GM23338 (cell line): ENCODE measurements at regions not wholly inside any gene's neighbourhood (a gene's known extent, or its start where the extent isn't known, plus 50 kb on each side); places are given as distances from the start of the nearest gene placed in this dataset.

Source experiments
- ATAC-seq: fragments of 200-7000 bp; cut with Tn5 transposase; 3 replicates; pipeline ENCODE4 v1.9.1; 2020
- DNase-seq: peaks from one replicate; pipeline ENCODE4 v3.0.0-alpha.2; 2015; ENCODE audit warnings: low spot score
- H2AFZ ChIP-seq: fragments of 200-600 bp; sonication (generic); 2 replicates; pipeline ENCODE4 v1.8.0; 2016; ENCODE audit warnings: antibody characterized with exemption, mild to moderate bottlenecking, moderate library complexity
- H3F3A ChIP-seq: fragments of 200-600 bp; sonication (generic); replicated peaks from 2 replicates; pipeline ENCODE4 v1.8.0; 2017; ENCODE audit warnings: antibody characterized with exemption, mixed run types, low read depth
- H3K27ac ChIP-seq: fragments of 200-600 bp; sonication (generic); 2 replicates; pipeline ENCODE4 v1.6.1; 2016; ENCODE audit warnings: low read depth
- H3K27me3 ChIP-seq: fragments of 200-600 bp; sonication (generic); 2 replicates; pipeline ENCODE4 v1.8.0; 2016; ENCODE audit warnings: mild to moderate bottlenecking, mixed run types, moderate library complexity; ENCODE audit not compliant: insufficient read depth
- H3K36me3 ChIP-seq: fragments of 200-600 bp; sonication (generic); 2 replicates; pipeline ENCODE4 v1.8.0; 2016; ENCODE audit warnings: mild to moderate bottlenecking; ENCODE audit not compliant: insufficient read depth
- H3K4me1 ChIP-seq: fragments of 200-600 bp; sonication (generic); 2 replicates; pipeline ENCODE4 v1.8.0; 2016; ENCODE audit warnings: mild to moderate bottlenecking, moderate library complexity; ENCODE audit not compliant: insufficient read depth
- H3K4me2 ChIP-seq: fragments of 200-600 bp; sonication (generic); 2 replicates; pipeline ENCODE4 v1.7.1; 2017; ENCODE audit warnings: mixed run types
- H3K4me3 ChIP-seq: fragments of 200-600 bp; sonication (generic); 2 replicates; pipeline ENCODE4 v1.6.1; 2016; ENCODE audit warnings: mixed run types
- H3K79me2 ChIP-seq: fragments of 200-600 bp; sonication (generic); replicated peaks from 2 replicates; pipeline ENCODE4 v1.8.0; 2017; ENCODE audit warnings: mild to moderate bottlenecking; ENCODE audit not compliant: insufficient read depth
- H3K9me2 ChIP-seq: fragments of 200-600 bp; sonication (generic); 2 replicates; pipeline ENCODE4 v1.8.0; 2017; ENCODE audit not compliant: insufficient read depth
- H4K20me1 ChIP-seq: fragments of 200-600 bp; sonication (generic); replicated peaks from 2 replicates; pipeline ENCODE4 v1.8.0; 2017; ENCODE audit warnings: mild to moderate bottlenecking; ENCODE audit not compliant: insufficient read depth
- H3K27ac Mint-ChIP-seq: 2 replicates; pipeline ENCODE4 v1.8.0; 2020; ENCODE audit warnings: inconsistent platforms, mild to moderate bottlenecking, moderate library complexity, mixed read lengths
- H3K27me3 Mint-ChIP-seq: 3 replicates; pipeline ENCODE4 v1.8.0; 2022; ENCODE audit warnings: low read depth, mild to moderate bottlenecking, moderate library complexity, mixed read lengths, inconsistent platforms; ENCODE audit not compliant: insufficient read depth, poor library complexity
- H3K36me3 Mint-ChIP-seq: 3 replicates; pipeline ENCODE4 v1.8.0; 2021; ENCODE audit warnings: low read depth, mild to moderate bottlenecking, inconsistent platforms, moderate library complexity, mixed read lengths
- H3K4me1 Mint-ChIP-seq: 3 replicates; pipeline ENCODE4 v1.8.0; 2020; ENCODE audit warnings: mild to moderate bottlenecking, inconsistent platforms, mixed read lengths
- H3K4me3 Mint-ChIP-seq: 3 replicates; pipeline ENCODE4 v1.8.0; 2021; ENCODE audit warnings: moderate library complexity, mild to moderate bottlenecking, inconsistent platforms, mixed read lengths
- H3K9me3 Mint-ChIP-seq: 3 replicates; pipeline ENCODE4 v1.8.0; 2020; ENCODE audit warnings: moderate library complexity, mild to moderate bottlenecking, inconsistent platforms, mixed read lengths
- CREB1 ChIP-seq: fragments of 250-450 bp; sonication (Bioruptor Pico); IDR thresholded peaks from 2 replicates; pipeline ENCODE4 v1.5.0; 2020; ENCODE audit warnings: low read depth, mild to moderate bottlenecking, moderate library complexity
- EZH2 ChIP-seq: fragments of 200-600 bp; sonication (generic); IDR thresholded peaks from one replicate; pipeline ENCODE4 v1.8.0; 2017; ENCODE audit warnings: antibody characterized with exemption, mild to moderate bottlenecking, low read depth; ENCODE audit not compliant: unreplicated experiment
- EZH2phosphoT487 ChIP-seq: fragments of 200-600 bp; sonication (generic); IDR thresholded peaks from one replicate; pipeline ENCODE4 v1.8.1; 2018; ENCODE audit warnings: antibody characterized with exemption; ENCODE audit not compliant: unreplicated experiment
- NANOG ChIP-seq: IDR thresholded peaks from 2 replicates; pipeline ENCODE4 v1.6.1; 2016; ENCODE audit warnings: antibody characterized with exemption, borderline replicate concordance
- POLR2AphosphoS5 ChIP-seq: IDR thresholded peaks from 2 replicates; pipeline ENCODE4 v1.6.1; 2016; ENCODE audit warnings: antibody characterized with exemption, low read depth
- STAT1 ChIP-seq: IDR thresholded peaks from one replicate; pipeline ENCODE4 v1.6.1; 2016; ENCODE audit warnings: antibody characterized with exemption; ENCODE audit not compliant: unreplicated experiment
- ZNF114 ChIP-seq: fragments of 250-450 bp; sonication (Bioruptor Pico); IDR thresholded peaks from 2 replicates; pipeline ENCODE4 v1.5.0; 2020; ENCODE audit warnings: mild to moderate bottlenecking, moderate library complexity
- ZNF331 ChIP-seq: fragments of 250-450 bp; sonication (Bioruptor Pico); IDR thresholded peaks from 2 replicates; pipeline ENCODE4 v1.5.0; 2020; ENCODE audit warnings: low read depth, mild to moderate bottlenecking, moderate library complexity
- TF ChIP-seq, protein P1 (sequence below): IDR thresholded peaks from one replicate; pipeline ENCODE4 v1.6.1; 2018; ENCODE audit warnings: antibody characterized with exemption; ENCODE audit not compliant: unreplicated experiment
- TF ChIP-seq, protein P2 (sequence below): IDR thresholded peaks from 2 replicates; pipeline ENCODE4 v1.6.1; 2016; ENCODE audit warnings: antibody characterized with exemption
- TF ChIP-seq, protein P3 (sequence below), 2 experiments: fragments of 200-600 bp in 1 of 2; sonication (generic) in 1 of 2; conservative IDR thresholded peaks; 2 replicates each; pipeline versions ENCODE4 v1.5.1 to v1.6.1; 2016 to 2017; ENCODE audit warnings: antibody characterized with exemption in 2 of 2, low read depth in 2 of 2, mild to moderate bottlenecking in 2 of 2, moderate library complexity in 1 of 2

DNA sequence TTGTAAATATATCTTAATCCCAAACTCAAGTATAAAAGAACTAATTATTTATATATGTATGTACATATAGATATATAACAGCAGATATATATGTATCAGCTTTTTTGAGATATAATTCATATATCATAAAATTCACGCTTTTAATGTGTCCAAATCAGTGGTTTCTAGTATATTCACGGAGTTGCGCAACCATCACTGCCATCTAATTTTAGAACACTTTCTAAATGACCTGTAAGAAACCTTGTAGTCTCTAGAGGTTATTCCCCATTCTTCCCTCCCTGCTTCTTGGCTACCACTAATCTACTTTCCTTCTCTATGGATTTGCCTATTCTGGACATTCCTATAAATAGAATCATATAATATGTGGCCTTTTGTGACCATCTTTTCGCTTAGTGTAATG lies 163.5 kb upstream of the TCF4 start:
- Mint-ChIP-seq H3K4me3 (no peak overlapping the region), H3K36me3 (no peaks in the 10 kb centered on the region), H3K27ac (no peak overlapping the region), H3K9me3 (no peaks in the 10 kb centered on the region), H3K4me1 (no peaks in the 10 kb centered on the region; the same call in 2 of the 3 replicates), H3K27me3 (peaks cover 2% of the 10 kb centered on the region)
- no peaks in the 10 kb centered on the region for H3K79me2 ChIP-seq
- no peak overlapping the region for H3K4me2 ChIP-seq
- no peaks in the 10 kb centered on the region for H3F3A ChIP-seq
- no peak overlapping the region for H2AFZ ChIP-seq
- H3K27me3 ChIP-seq = no peaks in the 10 kb centered on the region
- no peaks in the 10 kb centered on the region for H3K9me2 ChIP-seq
- no peaks in the 10 kb centered on the region for H4K20me1 ChIP-seq
- TF ChIP-seq EZH2phosphoT487 = no peak
- TF ChIP-seq, protein P1, sequence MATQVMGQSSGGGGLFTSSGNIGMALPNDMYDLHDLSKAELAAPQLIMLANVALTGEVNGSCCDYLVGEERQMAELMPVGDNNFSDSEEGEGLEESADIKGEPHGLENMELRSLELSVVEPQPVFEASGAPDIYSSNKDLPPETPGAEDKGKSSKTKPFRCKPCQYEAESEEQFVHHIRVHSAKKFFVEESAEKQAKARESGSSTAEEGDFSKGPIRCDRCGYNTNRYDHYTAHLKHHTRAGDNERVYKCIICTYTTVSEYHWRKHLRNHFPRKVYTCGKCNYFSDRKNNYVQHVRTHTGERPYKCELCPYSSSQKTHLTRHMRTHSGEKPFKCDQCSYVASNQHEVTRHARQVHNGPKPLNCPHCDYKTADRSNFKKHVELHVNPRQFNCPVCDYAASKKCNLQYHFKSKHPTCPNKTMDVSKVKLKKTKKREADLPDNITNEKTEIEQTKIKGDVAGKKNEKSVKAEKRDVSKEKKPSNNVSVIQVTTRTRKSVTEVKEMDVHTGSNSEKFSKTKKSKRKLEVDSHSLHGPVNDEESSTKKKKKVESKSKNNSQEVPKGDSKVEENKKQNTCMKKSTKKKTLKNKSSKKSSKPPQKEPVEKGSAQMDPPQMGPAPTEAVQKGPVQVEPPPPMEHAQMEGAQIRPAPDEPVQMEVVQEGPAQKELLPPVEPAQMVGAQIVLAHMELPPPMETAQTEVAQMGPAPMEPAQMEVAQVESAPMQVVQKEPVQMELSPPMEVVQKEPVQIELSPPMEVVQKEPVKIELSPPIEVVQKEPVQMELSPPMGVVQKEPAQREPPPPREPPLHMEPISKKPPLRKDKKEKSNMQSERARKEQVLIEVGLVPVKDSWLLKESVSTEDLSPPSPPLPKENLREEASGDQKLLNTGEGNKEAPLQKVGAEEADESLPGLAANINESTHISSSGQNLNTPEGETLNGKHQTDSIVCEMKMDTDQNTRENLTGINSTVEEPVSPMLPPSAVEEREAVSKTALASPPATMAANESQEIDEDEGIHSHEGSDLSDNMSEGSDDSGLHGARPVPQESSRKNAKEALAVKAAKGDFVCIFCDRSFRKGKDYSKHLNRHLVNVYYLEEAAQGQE = no peak
- TF ChIP-seq POLR2AphosphoS5 = no peak
- TF ChIP-seq EZH2 = no peak
- no peak for TF ChIP-seq NANOG
- TF ChIP-seq STAT1 = no peak
- TF ChIP-seq ZNF114 (CRISPR knock-in tag) = no peak
- no peak for TF ChIP-seq ZNF331 (CRISPR knock-in tag)
- TF ChIP-seq, protein P2, sequence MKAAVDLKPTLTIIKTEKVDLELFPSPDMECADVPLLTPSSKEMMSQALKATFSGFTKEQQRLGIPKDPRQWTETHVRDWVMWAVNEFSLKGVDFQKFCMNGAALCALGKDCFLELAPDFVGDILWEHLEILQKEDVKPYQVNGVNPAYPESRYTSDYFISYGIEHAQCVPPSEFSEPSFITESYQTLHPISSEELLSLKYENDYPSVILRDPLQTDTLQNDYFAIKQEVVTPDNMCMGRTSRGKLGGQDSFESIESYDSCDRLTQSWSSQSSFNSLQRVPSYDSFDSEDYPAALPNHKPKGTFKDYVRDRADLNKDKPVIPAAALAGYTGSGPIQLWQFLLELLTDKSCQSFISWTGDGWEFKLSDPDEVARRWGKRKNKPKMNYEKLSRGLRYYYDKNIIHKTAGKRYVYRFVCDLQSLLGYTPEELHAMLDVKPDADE = no peak
- no peaks in the 10 kb centered on the region for H3K4me1 ChIP-seq
- H3K36me3 ChIP-seq = no peaks in the 10 kb centered on the region
- no peak for ATAC-seq
- H3K27ac ChIP-seq = no peak overlapping the region
- DNase-seq = no peak
- H3K4me3 ChIP-seq = no peak overlapping the region

- no peak overlapping the region for H3K4me3 Mint-ChIP-seq
- DNase-seq (no peak), ATAC-seq (no peak)
- Histone ChIP-seq H3K36me3 (no peaks in the 10 kb centered on the region), H4K20me1 (no peaks in the 10 kb centered on the region), H3K4me2 (no peak overlapping the region), H3K79me2 (no peaks in the 10 kb centered on the region), H3K4me3 (no peak overlapping the region), H3K4me1 (0 out of 2 replicates have a peak, but pooled peaks cover 5% of the 10 kb centered on the region), H3K27ac (no peak overlapping the region), H2AFZ (no peak overlapping the region), H3F3A (no peaks in the 10 kb centered on the region), H3K9me2 (no peaks in the 10 kb centered on the region), H3K27me3 (no peaks in the 10 kb centered on the region)
- no peaks in the 10 kb centered on the region for H3K9me3 Mint-ChIP-seq
- H3K27me3 Mint-ChIP-seq = peaks cover 2% of the 10 kb centered on the region
- H3K27ac Mint-ChIP-seq = peak overlapping the region; percentile 39
- no peaks in the 10 kb centered on the region for H3K36me3 Mint-ChIP-seq
- H3K4me1 Mint-ChIP-seq = peaks cover 10% of the 10 kb centered on the region
- TF ChIP-seq STAT1 (no peak), ZNF114 (CRISPR knock-in tag) (no peak), CREB1 (no peak)
- TF ChIP-seq, protein P3, sequence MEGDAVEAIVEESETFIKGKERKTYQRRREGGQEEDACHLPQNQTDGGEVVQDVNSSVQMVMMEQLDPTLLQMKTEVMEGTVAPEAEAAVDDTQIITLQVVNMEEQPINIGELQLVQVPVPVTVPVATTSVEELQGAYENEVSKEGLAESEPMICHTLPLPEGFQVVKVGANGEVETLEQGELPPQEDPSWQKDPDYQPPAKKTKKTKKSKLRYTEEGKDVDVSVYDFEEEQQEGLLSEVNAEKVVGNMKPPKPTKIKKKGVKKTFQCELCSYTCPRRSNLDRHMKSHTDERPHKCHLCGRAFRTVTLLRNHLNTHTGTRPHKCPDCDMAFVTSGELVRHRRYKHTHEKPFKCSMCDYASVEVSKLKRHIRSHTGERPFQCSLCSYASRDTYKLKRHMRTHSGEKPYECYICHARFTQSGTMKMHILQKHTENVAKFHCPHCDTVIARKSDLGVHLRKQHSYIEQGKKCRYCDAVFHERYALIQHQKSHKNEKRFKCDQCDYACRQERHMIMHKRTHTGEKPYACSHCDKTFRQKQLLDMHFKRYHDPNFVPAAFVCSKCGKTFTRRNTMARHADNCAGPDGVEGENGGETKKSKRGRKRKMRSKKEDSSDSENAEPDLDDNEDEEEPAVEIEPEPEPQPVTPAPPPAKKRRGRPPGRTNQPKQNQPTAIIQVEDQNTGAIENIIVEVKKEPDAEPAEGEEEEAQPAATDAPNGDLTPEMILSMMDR (conservative IDR thresholded peaks at IDR 0.05; ENCODE audit: low read depth in 2 of 2) = no peak
Observed at GRCh38 chr18:55748227-55748738, 160.3 kb upstream of the TCF4 start.
